Astrocyte of the spinal cord (primary cell): ENCODE measurements at regions not wholly inside any gene's neighbourhood (a gene's known extent, or its start where the extent isn't known, plus 50 kb on each side); places are given as distances from the start of the nearest gene placed in this dataset.

Experiments used
- DNase-seq: peaks from one replicate; pipeline ENCODE4 v3.0.0; 2011; ENCODE audit warnings: low read depth, low spot score
- H3K4me3 ChIP-seq: 2 replicates; pipeline ENCODE4 v1.5.1; 2011; ENCODE audit warnings: low read depth, mild to moderate bottlenecking, low read length, moderate library complexity
- CTCF ChIP-seq: IDR thresholded peaks from 2 replicates; pipeline ENCODE4 v1.5.1; 2012; ENCODE audit warnings: low read depth, mild to moderate bottlenecking, low read length, inconsistent platforms
- in situ Hi-C: cut with HindIII; loops from 2 replicates; pipeline ENCODE4 v1.10.0; 2017; ENCODE audit warnings: low sequenced_read_pairs

DNA sequence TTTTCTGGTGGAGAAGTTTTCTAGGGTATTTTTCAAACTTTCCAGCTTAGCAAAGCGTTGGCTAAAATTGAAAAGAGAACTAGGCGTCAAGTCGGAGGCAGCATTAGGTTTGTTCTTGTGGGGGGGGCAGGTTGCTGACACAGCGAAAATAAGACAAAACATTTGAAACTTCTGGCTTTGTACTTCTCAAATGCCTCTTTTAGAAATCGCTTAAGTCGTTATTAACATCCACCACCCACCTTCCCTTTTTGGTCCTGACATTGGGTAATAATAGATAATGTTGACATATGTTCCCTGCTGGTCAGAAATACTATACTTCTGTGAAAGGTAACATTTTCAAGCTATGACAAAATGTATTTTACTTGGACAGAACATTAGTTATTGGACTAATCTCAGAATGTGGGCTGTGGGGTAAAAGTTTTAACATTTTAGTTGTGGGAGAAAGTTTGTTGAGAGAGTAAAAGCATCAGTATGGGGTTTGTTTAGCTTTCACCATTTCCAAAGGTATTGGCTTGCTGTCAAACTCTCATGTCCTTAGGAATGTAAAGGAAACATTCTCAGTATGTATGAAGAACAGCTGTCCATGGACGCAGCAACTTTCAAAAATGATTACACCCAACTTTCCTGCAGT lies 88.1 kb upstream of the ZEB2 start:
- H3K4me3 ChIP-seq = no peak overlapping the region
- no peak for TF ChIP-seq CTCF
- peak; percentile 80 for DNase-seq
- in situ Hi-C loops = no loop called here

DNA sequence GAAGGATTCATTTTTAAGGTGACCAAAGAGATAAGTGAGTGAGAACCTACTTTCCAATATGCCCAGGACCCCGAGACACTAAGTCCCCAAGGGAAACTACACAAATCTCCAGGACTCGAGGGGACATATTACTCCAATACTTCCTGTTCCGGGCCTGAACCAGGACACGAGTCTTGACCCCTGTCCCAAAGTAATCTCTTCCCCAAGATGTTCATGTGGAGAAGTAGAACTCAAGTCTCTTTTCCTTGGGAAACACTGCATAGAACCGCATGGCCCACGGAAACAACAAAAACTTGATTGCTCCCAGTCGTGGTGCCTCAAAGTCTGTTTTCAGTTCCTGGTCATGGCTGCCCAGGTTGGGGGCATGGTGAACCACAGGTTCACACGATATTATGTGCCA lies 87.2 kb upstream of the ZEB2 start:
- no peak for DNase-seq
- H3K4me3 ChIP-seq = no peak overlapping the region
- TF ChIP-seq CTCF = no peak
- in situ Hi-C loops = no loop called here

DNA sequence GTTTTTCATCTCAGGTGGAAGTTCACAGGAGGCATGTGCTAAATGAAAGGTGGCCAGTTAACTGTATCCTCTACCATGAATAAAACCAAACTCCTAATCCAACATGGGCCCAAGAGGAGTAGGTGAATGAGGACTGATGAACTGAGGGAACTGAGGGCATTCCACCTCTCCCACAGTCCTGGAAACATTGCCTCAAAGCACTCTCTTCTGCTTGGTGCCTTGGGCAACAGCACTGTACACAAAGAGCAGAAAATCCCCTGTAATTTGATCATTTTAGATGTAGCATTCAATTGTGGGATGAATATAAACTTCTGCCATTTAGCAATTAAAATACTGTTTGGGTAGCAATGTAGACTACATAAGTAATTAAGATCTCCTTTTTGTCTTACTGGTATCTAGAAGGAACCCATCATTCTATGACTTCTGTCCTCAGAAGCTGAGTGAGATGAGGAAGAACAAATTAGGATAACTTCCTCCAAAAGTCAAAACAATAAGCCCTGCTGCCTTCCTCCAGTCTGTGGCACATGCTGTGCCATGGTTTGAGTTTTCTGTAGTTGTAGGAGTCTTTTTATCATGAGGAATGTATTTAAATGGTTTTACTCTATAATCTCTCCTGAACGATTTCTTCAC lies 86.7 kb upstream of the ZEB2 start:
- in situ Hi-C loops = no loop called here
- no peak for DNase-seq
- no peak for TF ChIP-seq CTCF
- H3K4me3 ChIP-seq = no peak overlapping the region

DNA sequence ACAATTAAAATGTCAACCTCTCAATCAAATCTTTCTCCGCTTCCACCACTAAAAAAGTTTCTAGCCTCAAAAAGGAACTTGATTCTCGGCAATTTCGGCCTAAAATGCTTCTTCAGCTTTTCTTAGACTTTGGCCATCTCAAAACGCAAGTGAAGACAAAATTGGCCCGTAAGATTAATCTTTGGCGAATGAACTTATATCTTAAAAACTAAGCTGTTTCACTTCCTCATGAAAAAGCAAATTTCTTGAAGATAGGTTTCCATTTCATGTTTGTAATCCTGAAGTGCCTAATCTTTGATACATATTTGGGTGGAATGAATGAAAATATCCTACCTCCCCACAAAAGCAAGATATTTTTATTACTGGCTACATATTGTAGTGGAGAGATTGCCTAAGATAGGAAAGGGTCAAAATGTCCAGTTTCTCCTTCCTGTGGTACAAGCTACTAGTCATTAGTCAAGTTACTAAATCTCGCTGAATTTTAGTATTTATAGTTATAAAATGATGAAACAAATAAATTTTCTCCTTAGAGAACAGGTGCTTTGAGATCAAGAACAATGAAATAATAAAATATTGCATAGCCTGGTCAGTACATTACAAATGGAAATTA lies 85.4 kb upstream of the ZEB2 start:
- no peak overlapping the region for H3K4me3 ChIP-seq
- in situ Hi-C loops = no loop called here
- TF ChIP-seq CTCF = no peak
- no peak for DNase-seq

DNA sequence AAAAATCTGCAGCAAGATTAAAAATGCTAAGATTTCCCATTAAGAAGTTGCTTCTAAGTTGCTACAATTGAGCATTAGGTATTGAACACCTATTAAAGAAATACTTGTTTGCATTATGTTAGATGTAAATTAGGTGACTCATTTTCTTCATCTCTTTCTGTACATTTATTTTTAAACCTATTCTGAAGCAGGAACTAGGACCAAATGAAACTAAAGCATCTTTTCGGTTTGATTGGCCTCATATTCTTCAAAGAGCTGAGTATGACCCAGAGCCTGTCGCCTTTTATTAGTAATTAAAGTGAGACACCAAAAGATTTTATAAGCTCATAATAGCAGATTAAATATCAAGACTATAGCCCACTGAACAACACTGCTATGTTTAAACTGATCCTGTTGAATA lies 83.4 kb upstream of the ZEB2 start:
- in situ Hi-C loops = no loop called here
- no peak overlapping the region for H3K4me3 ChIP-seq
- no peak for TF ChIP-seq CTCF
- DNase-seq = no peak

- TF ChIP-seq CTCF = no peak
- in situ Hi-C loops = no loop called here
- H3K4me3 ChIP-seq = no peak overlapping the region
- no peak for DNase-seq
Measured at GRCh38 chr2:144598906-144599305, 79.0 kb upstream of the ZEB2 start.
